Breast epithelium (tissue), 3 donors: ENCODE measurements at regions not wholly inside any gene's neighbourhood (a gene's known extent, or its start where the extent isn't known, plus 50 kb on each side); places are given as distances from the start of the nearest gene placed in this dataset.

ENCODE experiments used
- POLR2A ChIP-seq: fragments of 450-650 bp; IDR thresholded peaks from one replicate; pipeline ENCODE4 v1.6.1; 2016; ENCODE audit warnings: antibody characterized with exemption, mild to moderate bottlenecking, moderate library complexity
- TF ChIP-seq, protein P1 (sequence below), 3 donors: fragments of 450-650 bp; IDR thresholded peaks; one replicate each; pipeline ENCODE4 v1.5.1; 2016 to 2017; ENCODE audit warnings: antibody characterized with exemption in 3 of 3, mild to moderate bottlenecking in 3 of 3, moderate library complexity in 3 of 3

DNA sequence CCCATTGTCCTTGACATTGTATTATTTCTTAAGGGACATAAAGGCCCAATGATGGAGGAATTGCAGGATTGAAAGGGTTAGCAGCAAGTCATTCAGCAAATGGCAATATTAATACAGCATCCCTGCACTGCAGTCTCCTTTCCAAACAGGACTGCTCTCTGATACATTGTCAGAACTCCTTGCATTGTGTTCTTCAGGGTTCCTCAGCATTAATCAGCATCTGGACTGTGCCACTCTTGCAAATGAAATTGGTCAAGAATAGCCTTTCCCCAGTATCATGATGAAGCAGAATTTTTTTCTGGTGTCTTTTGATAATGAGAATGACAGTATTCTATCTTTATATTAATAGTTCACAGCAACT is 272.6 kb upstream of the HAND2 start:
- TF ChIP-seq, protein P1, sequence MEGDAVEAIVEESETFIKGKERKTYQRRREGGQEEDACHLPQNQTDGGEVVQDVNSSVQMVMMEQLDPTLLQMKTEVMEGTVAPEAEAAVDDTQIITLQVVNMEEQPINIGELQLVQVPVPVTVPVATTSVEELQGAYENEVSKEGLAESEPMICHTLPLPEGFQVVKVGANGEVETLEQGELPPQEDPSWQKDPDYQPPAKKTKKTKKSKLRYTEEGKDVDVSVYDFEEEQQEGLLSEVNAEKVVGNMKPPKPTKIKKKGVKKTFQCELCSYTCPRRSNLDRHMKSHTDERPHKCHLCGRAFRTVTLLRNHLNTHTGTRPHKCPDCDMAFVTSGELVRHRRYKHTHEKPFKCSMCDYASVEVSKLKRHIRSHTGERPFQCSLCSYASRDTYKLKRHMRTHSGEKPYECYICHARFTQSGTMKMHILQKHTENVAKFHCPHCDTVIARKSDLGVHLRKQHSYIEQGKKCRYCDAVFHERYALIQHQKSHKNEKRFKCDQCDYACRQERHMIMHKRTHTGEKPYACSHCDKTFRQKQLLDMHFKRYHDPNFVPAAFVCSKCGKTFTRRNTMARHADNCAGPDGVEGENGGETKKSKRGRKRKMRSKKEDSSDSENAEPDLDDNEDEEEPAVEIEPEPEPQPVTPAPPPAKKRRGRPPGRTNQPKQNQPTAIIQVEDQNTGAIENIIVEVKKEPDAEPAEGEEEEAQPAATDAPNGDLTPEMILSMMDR (IDR thresholded peaks at IDR 0.05) = no peak
- TF ChIP-seq POLR2A = no peak
